B cell (primary cell): ENCODE measurements at regions not wholly inside any gene's neighbourhood (a gene's known extent, or its start where the extent isn't known, plus 50 kb on each side); places are given as distances from the start of the nearest gene placed in this dataset.

Experiments
- CTCF ChIP-seq: fragments of 200-600 bp; IDR thresholded peaks from one replicate; pipeline ENCODE4 v1.8.0; 2022; ENCODE audit warnings: antibody characterized with exemption, mild to moderate bottlenecking
- EZH2 ChIP-seq: IDR thresholded peaks from 2 replicates; pipeline ENCODE4 v1.6.1; 2012; ENCODE audit warnings: borderline replicate concordance, low read depth, mild to moderate bottlenecking, moderate library complexity, low read length; ENCODE audit not compliant: insufficient read depth, poor library complexity, severe bottlenecking

- TF ChIP-seq EZH2 (no peak), CTCF (no peak)
Observed at GRCh38 chr5:158273035-158273434, 414.1 kb upstream of the CLINT1 start.
